Kidney epithelial cell (primary cell): ENCODE measurements at regions not wholly inside any gene's neighbourhood (a gene's known extent, or its start where the extent isn't known, plus 50 kb on each side); places are given as distances from the start of the nearest gene placed in this dataset.

ENCODE experiments used
- DNase-seq: peaks from one replicate; pipeline ENCODE4 v3.0.0-alpha.2; 2010; ENCODE audit warnings: low read depth
- H3K27me3 ChIP-seq: 2 replicates; pipeline ENCODE4 v1.6.0; 2011; ENCODE audit warnings: low read length; ENCODE audit not compliant: control insufficient read depth, insufficient read depth
- H3K36me3 ChIP-seq: 2 replicates; pipeline ENCODE4 v1.5.1; 2011; ENCODE audit warnings: low read length; ENCODE audit not compliant: control insufficient read depth, insufficient read depth
- H3K4me3 ChIP-seq: 2 replicates; pipeline ENCODE4 v1.5.1; 2011; ENCODE audit warnings: low read depth, mild to moderate bottlenecking, control low read depth, low read length
- CTCF ChIP-seq: IDR thresholded peaks from 2 replicates; pipeline ENCODE4 v1.5.1; 2011; ENCODE audit warnings: mild to moderate bottlenecking, moderate library complexity, low read length, control low read depth, inconsistent platforms; ENCODE audit not compliant: insufficient read depth, poor library complexity, severe bottlenecking

GRCh38 chr11:87662287-87662686 lies 513.0 kb downstream of the RAB38 start:
- Histone ChIP-seq H3K36me3 (no peaks in the 10 kb centered on the region), H3K27me3 (no peaks in the 10 kb centered on the region), H3K4me3 (no peak overlapping the region)
- DNase-seq: no peak
- no peak for TF ChIP-seq CTCF

GRCh38 chr11:87660926-87661660 lies 514.1 kb downstream of the RAB38 start:
- Histone ChIP-seq H3K27me3 (no peaks in the 10 kb centered on the region), H3K36me3 (no peaks in the 10 kb centered on the region), H3K4me3 (no peak overlapping the region)
- TF ChIP-seq CTCF: no peak
- no peak for DNase-seq

- no peak for TF ChIP-seq CTCF
- no peak overlapping the region for H3K4me3 ChIP-seq
- H3K36me3 ChIP-seq: no peaks in the 10 kb centered on the region
- no peak for DNase-seq
- H3K27me3 ChIP-seq: no peaks in the 10 kb centered on the region
These were observed 515.4 kb downstream of the RAB38 start for GRCh38 chr11:87659807-87660206.

GRCh38 chr11:87645626-87646025 lies 529.6 kb downstream of the RAB38 start:
- no peaks in the 10 kb centered on the region for H3K27me3 ChIP-seq
- no peak for DNase-seq
- H3K36me3 ChIP-seq: no peaks in the 10 kb centered on the region
- TF ChIP-seq CTCF: no peak
- no peak overlapping the region for H3K4me3 ChIP-seq

GRCh38 chr11:87639753-87640364 lies 535.4 kb downstream of the RAB38 start:
- Histone ChIP-seq H3K4me3 (no peak overlapping the region), H3K27me3 (no peaks in the 10 kb centered on the region), H3K36me3 (no peaks in the 10 kb centered on the region)
- no peak for DNase-seq
- no peak for TF ChIP-seq CTCF

GRCh38 chr11:87635001-87635400 lies 540.2 kb downstream of the RAB38 start:
- Histone ChIP-seq H3K36me3 (no peaks in the 10 kb centered on the region), H3K27me3 (no peaks in the 10 kb centered on the region), H3K4me3 (no peak overlapping the region)
- no peak for DNase-seq
- no peak for TF ChIP-seq CTCF
